BE2C (cell line): ENCODE measurements at regions not wholly inside any gene's neighbourhood (a gene's known extent, or its start where the extent isn't known, plus 50 kb on each side); places are given as distances from the start of the nearest gene placed in this dataset.

ENCODE experiments used
- DNase-seq: peaks from one replicate; pipeline ENCODE4 v3.0.0-alpha.2; 2020
- H3K27me3 ChIP-seq: fragments of 250-450 bp; sonication (Bioruptor Pico); 2 replicates; pipeline ENCODE4 v1.5.1; 2020; ENCODE audit warnings: mild to moderate bottlenecking
- H3K36me3 ChIP-seq: fragments of 250-450 bp; sonication (Bioruptor Pico); 2 replicates; pipeline ENCODE4 v1.5.1; 2020; ENCODE audit warnings: mild to moderate bottlenecking
- H3K4me1 ChIP-seq: fragments of 250-450 bp; sonication (Bioruptor Pico); 2 replicates; pipeline ENCODE4 v1.5.1; 2020
- H3K4me3 ChIP-seq: 2 replicates; pipeline ENCODE4 v1.5.1; 2011; ENCODE audit warnings: low read depth, low read length
- H3K9me3 ChIP-seq: fragments of 250-450 bp; sonication (Bioruptor Pico); 2 replicates; pipeline ENCODE4 v1.5.1; 2020
- TF ChIP-seq, protein P1 (sequence below): IDR thresholded peaks from 2 replicates; pipeline ENCODE4 v1.5.1; 2012; ENCODE audit warnings: mild to moderate bottlenecking, low read depth, low read length

DNA sequence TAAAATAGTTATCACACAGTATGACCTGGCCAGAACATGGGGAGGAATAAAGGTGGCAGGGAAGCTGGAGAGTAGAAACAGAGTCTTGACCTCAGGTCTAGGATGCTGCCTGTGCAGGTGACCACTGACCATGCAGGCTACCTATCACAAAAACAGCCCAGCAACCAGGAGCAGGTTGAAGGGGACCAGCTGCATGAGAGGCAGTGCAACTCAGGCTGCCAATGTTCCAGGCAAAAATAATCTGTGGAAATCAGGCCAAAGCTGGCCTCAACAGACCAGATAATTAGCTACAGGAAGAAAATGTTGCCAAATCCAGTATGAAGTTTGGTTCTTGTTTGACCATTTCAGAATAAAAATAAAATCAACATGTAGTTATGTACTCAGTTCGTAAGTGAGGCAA is 72.6 kb downstream of the PDE6H start:
- no peak for DNase-seq
- Histone ChIP-seq H3K9me3 (no peaks in the 10 kb centered on the region), H3K4me1 (peaks cover 18% of the 10 kb centered on the region), H3K4me3 (no peak overlapping the region), H3K27me3 (no peaks in the 10 kb centered on the region), H3K36me3 (no peaks in the 10 kb centered on the region)
- TF ChIP-seq, protein P1, sequence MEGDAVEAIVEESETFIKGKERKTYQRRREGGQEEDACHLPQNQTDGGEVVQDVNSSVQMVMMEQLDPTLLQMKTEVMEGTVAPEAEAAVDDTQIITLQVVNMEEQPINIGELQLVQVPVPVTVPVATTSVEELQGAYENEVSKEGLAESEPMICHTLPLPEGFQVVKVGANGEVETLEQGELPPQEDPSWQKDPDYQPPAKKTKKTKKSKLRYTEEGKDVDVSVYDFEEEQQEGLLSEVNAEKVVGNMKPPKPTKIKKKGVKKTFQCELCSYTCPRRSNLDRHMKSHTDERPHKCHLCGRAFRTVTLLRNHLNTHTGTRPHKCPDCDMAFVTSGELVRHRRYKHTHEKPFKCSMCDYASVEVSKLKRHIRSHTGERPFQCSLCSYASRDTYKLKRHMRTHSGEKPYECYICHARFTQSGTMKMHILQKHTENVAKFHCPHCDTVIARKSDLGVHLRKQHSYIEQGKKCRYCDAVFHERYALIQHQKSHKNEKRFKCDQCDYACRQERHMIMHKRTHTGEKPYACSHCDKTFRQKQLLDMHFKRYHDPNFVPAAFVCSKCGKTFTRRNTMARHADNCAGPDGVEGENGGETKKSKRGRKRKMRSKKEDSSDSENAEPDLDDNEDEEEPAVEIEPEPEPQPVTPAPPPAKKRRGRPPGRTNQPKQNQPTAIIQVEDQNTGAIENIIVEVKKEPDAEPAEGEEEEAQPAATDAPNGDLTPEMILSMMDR, result no peak

GRCh38 chr12:15047611-15048010 is 74.8 kb downstream of the PDE6H start:
- H3K9me3 ChIP-seq, result no peaks in the 10 kb centered on the region
- no peaks in the 10 kb centered on the region for H3K27me3 ChIP-seq
- no peak for DNase-seq
- no peak overlapping the region for H3K4me3 ChIP-seq
- H3K36me3 ChIP-seq, result no peaks in the 10 kb centered on the region
- TF ChIP-seq, protein P1, result no peak
- peaks cover 22% of the 10 kb centered on the region for H3K4me1 ChIP-seq

DNA sequence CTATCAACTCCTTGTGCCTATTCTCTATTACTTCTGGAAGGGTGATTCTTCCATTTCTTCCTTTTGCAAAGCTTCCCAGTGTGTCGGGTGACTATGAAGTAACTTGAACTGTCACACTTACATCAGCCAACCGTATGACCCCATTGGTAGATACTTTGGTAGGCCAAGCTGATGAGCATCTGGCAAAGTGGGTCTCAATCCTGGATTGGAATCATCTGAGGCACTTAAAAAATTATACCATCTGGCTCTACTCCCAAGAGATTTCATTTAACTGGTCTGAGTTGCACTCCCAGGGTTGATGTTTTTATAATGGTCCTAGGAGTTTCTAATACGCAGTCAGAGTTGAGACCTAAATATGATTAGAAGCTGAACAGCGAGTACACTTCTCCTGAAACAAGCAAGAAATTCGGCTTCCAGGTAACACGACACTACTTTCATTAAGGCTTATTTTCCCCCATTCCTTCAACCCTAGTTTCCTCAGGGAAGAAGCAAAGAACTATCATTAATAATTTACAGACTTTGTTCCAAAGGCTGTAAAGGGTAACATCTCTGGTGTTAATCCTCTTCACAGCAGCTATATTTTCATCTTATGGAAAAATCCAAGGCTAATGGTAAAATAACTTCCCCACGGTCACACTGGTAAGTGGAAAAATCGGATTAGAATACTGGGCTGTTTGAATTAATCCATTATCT is 76.8 kb downstream of the PDE6H start:
- TF ChIP-seq, protein P1, result no peak
- Histone ChIP-seq H3K27me3 (no peaks in the 10 kb centered on the region), H3K4me3 (no peak overlapping the region), H3K36me3 (no peaks in the 10 kb centered on the region), H3K4me1 (peaks cover 22% of the 10 kb centered on the region), H3K9me3 (no peaks in the 10 kb centered on the region)
- DNase-seq, result peak; percentile 59

DNA sequence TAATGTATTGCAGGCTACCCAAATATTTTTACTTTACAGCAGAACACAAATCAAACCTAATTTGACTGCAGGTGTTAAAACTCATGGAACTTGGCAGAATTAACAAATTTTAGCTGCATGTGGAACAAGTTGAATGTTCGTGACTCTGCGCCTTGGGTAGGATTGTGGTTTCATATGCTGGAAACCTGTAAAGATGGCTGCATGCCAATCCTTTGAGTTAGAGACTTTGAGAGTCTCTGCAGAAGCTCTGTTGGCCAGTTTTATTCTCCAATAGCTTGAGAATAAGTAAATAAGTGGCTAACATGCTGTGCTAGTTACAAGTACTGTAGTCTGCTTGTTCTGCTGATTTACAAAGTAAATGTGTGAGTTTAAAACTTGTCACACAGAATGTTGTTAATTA is 77.8 kb downstream of the PDE6H start:
- H3K27me3 ChIP-seq, result no peaks in the 10 kb centered on the region
- TF ChIP-seq, protein P1, result no peak
- no peaks in the 10 kb centered on the region for H3K36me3 ChIP-seq
- no peak for DNase-seq
- no peak overlapping the region for H3K4me3 ChIP-seq
- H3K4me1 ChIP-seq, result peaks cover 19% of the 10 kb centered on the region
- H3K9me3 ChIP-seq, result no peaks in the 10 kb centered on the region

GRCh38 chr12:15052691-15053090 is 79.8 kb downstream of the PDE6H start:
- TF ChIP-seq, protein P1, result no peak

DNA sequence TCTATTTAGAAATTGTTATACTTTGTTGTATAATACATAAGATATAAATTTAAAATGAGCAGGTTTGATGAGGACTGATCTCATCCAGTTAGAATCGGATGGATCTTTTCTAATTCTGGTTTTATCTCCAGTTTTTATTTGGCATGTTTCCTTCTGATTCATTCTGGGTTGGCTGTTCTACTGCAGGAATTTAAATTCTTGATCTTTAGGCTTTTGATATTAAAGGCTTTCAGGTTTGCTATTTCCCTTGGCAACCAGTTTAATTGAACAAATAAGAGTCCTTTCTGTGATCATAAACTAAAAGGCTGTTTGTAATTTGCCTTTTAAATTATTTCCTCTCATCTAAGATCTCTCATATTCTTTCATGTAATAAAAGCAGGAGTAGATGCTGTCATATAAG is 83.4 kb downstream of the PDE6H start:
- no peak for DNase-seq
- H3K4me3 ChIP-seq, result no peak overlapping the region
- TF ChIP-seq, protein P1, result no peak
- H3K4me1 ChIP-seq, result no peaks in the 10 kb centered on the region
- H3K36me3 ChIP-seq, result no peaks in the 10 kb centered on the region
- H3K27me3 ChIP-seq, result no peaks in the 10 kb centered on the region
- no peaks in the 10 kb centered on the region for H3K9me3 ChIP-seq

More at GRCh38 chr12:15052691-15053090, 79.8 kb downstream of the PDE6H start:
- no peak overlapping the region for H3K4me3 ChIP-seq
- DNase-seq, result no peak
- H3K36me3 ChIP-seq, result no peaks in the 10 kb centered on the region
- H3K27me3 ChIP-seq, result no peaks in the 10 kb centered on the region
- no peaks in the 10 kb centered on the region for H3K9me3 ChIP-seq
- peaks cover 19% of the 10 kb centered on the region for H3K4me1 ChIP-seq
